ENCODE measurements at regions not wholly inside any gene's neighbourhood (a gene's known extent, or its start where the extent isn't known, plus 50 kb on each side); places are given as distances from the start of the nearest gene placed in this dataset.

DNA sequence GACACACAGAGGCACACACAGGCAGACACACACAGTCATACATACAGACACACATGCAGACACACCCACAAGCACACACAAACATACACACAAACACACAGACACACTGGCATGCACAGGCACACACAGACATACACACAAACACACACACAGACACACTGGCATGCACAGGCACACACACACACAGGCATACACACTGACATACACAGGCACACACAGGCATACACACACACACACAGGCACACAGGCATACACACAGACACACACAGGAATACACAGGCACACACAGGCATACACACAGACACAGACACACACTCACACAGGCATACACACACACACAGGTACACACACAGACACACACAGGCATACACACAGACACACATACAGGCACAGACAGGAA is 340.7 kb upstream of the VSTM2A start:
- TF ChIP-seq, protein P1, sequence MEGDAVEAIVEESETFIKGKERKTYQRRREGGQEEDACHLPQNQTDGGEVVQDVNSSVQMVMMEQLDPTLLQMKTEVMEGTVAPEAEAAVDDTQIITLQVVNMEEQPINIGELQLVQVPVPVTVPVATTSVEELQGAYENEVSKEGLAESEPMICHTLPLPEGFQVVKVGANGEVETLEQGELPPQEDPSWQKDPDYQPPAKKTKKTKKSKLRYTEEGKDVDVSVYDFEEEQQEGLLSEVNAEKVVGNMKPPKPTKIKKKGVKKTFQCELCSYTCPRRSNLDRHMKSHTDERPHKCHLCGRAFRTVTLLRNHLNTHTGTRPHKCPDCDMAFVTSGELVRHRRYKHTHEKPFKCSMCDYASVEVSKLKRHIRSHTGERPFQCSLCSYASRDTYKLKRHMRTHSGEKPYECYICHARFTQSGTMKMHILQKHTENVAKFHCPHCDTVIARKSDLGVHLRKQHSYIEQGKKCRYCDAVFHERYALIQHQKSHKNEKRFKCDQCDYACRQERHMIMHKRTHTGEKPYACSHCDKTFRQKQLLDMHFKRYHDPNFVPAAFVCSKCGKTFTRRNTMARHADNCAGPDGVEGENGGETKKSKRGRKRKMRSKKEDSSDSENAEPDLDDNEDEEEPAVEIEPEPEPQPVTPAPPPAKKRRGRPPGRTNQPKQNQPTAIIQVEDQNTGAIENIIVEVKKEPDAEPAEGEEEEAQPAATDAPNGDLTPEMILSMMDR (IDR thresholded peaks at IDR 0.05; ENCODE audit: low read length) = no peak
- no peak for TF ChIP-seq EZH2 (IDR thresholded peaks at IDR 0.05; ENCODE audit: borderline replicate concordance, low read length)
